ENCODE measurements at regions not wholly inside any gene's neighbourhood (a gene's known extent, or its start where the extent isn't known, plus 50 kb on each side); places are given as distances from the start of the nearest gene placed in this dataset.
"Not testable (repeated sequence)": the region's sequence is repeated elsewhere in the genome, so short reads cannot be mapped to it uniquely, and the experiment has no call there.

DNA sequence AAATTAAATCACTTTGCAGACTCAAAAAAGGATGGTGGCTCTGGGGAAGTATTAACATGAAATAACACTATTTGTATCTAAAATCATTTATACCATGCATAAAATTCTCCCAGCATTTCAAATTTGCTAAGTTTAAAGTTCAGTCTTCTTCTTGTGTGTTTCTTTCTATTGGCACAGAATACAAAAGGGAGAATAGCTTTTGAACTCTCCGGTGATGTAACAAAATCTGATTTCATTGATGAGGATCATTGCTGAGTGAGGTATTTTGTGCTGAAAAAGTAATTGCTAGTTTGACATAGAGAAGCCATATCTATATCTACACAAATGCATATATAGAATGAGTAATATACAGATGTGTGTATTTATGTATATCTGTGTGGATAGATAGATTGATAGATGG, 174.8 kb downstream of the LACC1 start:
- no peak for DNase-seq (ENCODE audit: low read depth)

- DNase-seq (ENCODE audit: low read depth) = not testable (repeated sequence)
Measured at GRCh38 chr13:44055681-44056080, 176.0 kb downstream of the LACC1 start.

DNA sequence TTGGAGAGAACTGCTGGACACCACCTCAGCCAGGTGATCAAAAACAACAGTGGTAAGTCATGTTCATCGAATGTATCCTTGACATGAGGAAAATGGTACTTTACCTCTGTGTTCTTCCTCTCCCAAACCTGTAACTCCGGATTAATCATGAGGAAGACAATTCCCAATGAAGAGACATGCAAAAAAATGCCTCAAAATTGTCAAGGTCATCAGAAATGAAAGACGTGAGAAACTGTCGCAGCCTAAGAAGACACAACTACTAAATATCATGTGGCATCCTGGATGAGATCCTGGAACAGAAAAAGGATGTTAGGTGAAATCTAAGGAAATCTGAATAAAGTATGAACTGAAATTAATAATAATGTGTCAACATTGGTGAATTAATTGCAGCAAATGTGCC, 178.4 kb downstream of the LACC1 start:
- no peak for DNase-seq (ENCODE audit: low read depth)

DNA sequence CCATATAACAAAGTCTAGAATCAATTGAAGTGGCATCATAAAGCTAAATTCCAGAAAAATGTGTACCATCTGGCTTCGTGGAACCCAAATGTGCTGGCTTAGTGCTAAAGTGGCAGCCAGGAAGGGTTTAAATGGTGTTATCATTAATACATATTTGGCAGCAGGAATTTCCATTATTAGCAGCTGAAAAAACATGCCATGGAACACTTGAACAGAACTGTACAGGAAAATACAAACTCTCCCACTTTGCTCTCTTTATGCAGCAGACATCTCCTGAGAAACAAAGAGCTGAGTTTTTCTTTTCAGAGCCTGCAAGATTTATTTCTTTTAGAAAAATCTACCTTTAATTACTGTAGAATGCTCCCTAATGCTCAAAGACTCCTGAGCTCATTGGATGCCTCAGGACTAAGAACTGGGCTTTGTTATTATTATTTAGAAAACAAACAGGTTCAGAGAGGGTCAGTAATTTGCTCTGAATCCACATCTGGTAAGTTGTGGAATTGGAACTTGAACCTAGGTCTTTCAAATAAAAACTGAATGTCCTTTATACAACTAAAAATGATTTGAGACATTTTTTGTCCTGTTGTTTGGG, 179.0 kb downstream of the LACC1 start:
- no peak for DNase-seq (ENCODE audit: low read depth)

DNA sequence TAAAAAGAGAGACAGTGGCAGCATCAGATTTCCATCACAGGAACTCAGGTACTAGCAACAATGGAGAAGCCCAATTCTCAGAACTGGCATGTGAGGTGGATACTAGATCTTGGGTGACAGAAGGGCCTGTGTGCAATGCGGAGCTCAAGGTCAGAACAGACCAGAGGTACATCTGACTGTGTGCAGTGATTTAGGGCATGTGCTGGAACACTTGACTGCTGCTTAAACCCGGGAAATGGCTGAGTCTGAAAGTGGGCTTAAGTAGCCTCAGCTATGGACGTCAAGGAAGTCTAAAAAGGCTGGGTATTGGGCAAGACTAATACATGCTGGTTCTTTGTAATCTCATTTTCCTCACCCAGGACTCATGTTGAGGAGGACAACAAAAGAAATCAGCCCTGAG, 182.2 kb downstream of the LACC1 start:
- DNase-seq (ENCODE audit: low read depth) = no peak

GRCh38 chr13:44063467-44063866, 183.8 kb downstream of the LACC1 start:
- DNase-seq (ENCODE audit: low read depth) = no peak

- no peak for DNase-seq (ENCODE audit: low read depth)
Measured at GRCh38 chr13:44063881-44064280, 184.2 kb downstream of the LACC1 start.

DNA sequence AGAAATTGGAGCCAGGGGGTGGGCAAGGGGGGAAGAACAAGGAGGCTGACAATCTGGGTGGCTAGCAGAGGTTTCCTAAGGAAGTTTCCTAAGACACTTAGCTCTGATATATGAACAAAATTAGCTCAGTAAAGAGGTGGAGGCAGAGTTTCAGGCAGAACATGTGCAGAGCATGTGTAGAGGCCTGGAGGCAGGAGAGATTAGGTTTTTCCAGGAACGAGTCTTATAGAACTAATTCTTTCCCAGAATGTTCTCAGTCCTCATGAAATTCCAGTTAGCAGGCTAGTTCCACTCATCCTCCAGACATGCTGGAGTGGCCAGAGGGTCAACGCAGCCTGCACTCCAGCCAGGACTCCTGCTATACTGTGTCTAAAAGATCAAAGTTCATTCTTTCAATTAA, 184.7 kb downstream of the LACC1 start:
- no peak for DNase-seq (ENCODE audit: low read depth)

DNA sequence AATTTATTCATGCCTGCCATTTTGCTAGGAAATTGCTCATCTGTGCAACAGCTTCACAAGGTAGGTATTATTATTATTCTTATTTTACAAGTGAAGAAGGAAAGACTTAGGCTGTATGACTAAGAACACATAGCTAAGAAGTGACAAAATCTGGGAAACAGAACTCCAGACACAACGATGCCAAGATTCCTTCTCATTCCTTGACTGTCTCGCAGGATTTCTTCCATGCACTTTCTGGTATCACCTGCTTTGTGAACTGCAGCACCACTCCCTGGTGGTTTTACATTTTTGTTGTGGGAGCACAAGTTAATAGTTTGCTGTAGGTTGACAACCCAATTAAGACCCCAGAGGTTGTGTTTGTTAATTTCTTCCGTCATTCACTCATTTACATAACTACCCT, 188.5 kb downstream of the LACC1 start:
- no peak for DNase-seq (ENCODE audit: low read depth)

DNA sequence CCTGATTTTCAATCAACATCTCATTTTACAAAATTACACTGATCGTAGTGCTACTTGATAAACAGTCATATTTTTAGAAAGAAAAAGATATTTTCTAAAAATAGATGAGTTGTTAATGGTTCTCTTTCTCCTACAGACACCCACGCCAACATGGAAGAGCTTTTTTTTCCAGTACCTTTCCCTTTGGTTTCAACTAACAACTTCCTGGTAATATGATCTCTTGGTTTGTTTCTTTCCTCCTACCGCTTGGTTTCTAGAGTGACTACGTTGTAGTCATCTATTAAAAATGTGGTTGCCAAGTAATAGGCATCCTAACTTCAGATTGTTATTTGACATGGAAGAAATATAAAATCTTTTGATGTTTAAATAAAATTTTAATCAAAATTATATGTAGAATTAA, 189.0 kb downstream of the LACC1 start:
- no peak for DNase-seq (ENCODE audit: low read depth)

- DNase-seq (ENCODE audit: low read depth) = no peak
Measured at GRCh38 chr13:44072536-44072935, 192.8 kb downstream of the LACC1 start.

- DNase-seq (ENCODE audit: low read depth) = no peak
Measured at GRCh38 chr13:44074611-44075010, 194.9 kb downstream of the LACC1 start.

DNA sequence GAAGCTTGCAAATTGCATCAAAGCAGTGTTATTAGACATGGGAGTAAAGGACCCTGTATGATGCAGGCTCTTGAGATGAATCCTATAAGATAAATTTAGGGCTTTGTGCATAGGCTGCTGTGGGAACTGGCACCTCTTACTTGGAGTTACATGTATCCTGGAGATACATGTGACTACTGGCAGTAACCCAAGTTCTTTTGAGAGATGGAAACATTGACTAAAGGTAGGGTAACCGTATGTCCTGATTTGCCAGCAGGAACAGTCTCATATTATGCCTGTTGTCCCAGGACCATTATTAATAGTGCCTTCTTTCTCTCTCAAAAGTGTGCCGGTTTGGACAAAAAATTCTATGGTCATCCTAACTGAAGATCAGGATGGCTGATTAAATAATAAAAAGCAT, 195.4 kb downstream of the LACC1 start:
- no peak for DNase-seq (ENCODE audit: low read depth)

GRCh38 chr13:44078806-44079376, 199.2 kb downstream of the LACC1 start:
- DNase-seq (ENCODE audit: low read depth) = no peak

DNA sequence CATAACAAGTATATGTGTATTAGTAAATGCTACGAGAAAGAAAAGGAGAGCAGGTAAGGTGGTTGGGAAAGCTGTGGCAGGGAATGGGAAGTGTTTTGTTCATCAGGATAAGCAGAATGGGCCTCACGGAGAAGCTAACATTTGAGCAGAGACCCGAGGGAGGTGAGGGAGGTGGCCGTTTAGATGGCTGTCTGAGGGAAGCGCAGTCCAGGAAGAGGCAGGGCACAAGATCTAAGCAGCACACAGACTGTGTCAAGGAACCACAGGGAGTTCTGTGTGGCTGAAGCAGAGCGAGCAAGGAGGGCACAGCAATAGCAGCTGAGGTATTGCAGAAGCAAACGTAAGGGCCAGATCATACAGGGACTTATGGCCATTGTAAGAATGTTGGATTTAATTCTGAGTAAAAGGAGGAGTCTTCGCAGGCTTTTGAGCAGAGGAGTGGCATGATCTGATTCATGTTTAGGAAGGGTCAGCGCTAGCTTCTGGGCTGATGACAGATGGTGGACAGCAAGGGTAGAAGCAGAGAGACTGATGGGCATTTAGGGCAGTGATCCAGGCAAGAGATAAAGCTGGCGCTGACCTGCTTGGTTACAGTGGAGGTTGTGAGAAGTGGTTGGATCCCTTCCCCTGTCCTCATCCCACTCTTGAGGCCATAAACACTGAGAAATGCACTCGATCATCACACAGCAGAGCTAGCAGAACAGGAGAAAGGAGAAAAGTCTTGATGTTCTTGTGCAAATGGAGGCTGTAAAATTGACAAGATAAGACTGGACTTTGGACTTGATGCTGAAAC, 199.9 kb downstream of the LACC1 start:
- no peak for DNase-seq (ENCODE audit: low read depth)

- no peak for DNase-seq (ENCODE audit: low read depth)
Measured at GRCh38 chr13:44084146-44084545, 204.4 kb downstream of the LACC1 start.

- no peak for DNase-seq (ENCODE audit: low read depth)
Measured at GRCh38 chr13:44086389-44086788, 206.7 kb downstream of the LACC1 start.

- DNase-seq (ENCODE audit: low read depth) = no peak
Measured at GRCh38 chr13:44088411-44088810, 208.7 kb downstream of the LACC1 start.

DNA sequence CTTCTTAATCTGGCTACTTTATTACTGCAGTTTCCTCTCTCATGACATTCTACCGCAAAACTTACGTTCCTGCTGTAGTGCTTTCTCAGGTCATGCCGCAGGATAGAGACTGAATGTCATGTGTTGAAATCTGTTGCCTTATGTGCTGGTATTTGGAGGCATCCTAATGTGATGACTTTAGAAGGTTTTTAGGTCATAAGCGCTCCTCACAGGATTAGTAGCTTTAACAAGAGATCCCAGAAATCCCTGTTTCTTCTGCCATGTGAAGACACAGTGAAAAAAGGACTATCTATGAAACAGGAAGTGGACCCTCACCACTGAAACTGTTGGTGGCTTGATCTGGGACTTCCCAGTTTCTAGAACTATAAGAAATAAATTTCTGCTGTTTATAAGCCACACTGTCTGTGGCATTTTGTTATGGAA, 209.3 kb downstream of the LACC1 start:
- DNase-seq (ENCODE audit: low read depth) = no peak

DNA sequence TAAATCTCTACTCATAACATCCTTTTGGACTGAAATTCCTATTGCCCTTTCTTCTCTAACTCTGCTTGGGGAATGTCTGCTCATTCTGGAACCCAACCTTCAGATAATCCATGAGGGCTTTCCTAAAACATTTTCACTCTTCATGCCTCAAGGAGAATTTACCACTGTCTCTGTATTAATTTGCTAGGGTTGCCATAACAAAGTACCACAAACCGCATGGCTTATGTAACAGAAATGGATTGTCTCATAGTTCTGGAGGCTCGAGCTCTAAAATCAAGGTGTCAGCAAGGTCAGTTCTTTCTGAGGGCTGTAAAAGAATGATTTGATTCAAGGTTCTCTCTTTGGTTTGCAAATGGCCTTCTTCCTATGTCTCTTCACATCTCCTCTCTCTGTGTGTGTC, 209.7 kb downstream of the LACC1 start:
- no peak for DNase-seq (ENCODE audit: low read depth)

DNA sequence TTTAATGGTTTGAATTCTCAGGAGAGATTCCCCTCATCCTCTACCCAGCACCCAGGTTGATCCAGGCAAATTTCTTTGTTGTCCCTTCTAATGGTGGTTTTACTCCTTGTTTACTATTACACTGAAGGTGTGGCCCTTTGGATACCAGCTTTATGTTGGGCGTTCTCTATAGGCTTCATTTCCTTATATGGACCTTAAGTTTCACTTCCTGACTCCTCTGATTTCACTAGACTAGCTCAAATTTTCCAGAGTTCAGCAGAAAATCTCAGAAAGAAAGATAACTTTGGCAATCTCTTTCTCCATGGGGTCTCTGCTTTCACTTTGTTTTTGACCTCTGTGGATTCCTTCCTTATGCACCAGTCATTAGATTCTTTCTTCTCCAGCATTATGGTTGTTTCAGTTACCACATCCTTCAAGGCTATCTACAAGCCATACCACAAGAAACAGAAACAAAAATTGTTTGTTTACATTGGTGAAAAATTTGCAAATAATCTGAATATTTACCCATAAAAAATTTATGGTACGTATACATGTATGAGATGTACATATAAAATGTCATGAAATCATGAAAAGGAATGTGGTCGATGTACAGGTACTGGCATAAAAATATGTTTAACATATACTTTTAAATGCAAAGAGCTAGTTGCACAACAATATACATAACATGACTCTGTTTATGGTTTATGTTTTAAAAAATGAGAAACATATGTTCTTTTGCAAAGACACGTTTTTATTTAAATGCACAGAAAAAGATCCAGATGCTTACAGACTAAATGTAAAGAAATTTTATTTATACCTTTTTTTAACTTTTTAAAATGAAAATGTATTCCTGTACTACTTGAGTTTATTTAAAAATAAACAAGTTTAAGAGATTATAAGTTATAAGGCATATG, 212.6 kb downstream of the LACC1 start:
- DNase-seq (ENCODE audit: low read depth) = no peak
